ENCODE measurements at regions not wholly inside any gene's neighbourhood (a gene's known extent, or its start where the extent isn't known, plus 50 kb on each side); places are given as distances from the start of the nearest gene placed in this dataset.

DNA sequence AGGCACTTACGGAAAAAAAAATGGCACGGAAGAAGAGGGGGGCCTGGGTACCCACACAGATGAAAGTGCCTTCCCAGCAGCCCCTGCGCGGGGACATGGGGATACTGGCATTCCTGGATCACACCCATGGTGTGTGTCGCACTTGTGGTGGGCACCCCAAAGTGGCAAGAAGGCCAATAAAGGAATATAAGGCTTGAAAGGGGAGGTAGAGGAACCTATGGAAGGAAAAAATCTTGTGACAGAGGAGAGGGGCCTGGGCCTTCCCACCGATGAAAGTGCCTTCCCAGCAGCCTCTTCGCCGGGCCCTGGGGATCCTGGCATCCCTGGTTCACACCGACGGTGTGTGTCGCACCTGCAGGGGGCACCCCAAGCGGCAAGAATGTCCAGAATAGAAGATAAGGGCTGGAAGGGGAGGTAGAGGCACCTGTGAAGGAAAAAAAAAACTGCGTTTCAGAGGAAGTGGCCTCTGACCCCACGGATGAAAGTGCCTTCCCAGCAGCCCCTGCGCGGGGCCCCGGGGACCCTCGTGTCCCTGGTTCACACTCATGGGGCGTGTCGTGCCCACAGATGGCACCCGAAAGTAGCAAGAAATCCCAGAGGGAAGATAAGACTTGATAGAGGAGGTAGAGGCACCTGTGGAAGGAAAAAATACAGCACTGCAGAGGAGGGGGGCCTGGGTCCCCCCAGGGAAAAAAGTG, 284.0 kb downstream of the ALG10 start:
- no peak for TF ChIP-seq ZNF169 (tag by site-specific recombination; IDR thresholded peaks at IDR 0.05)
- TF ChIP-seq, protein P1, sequence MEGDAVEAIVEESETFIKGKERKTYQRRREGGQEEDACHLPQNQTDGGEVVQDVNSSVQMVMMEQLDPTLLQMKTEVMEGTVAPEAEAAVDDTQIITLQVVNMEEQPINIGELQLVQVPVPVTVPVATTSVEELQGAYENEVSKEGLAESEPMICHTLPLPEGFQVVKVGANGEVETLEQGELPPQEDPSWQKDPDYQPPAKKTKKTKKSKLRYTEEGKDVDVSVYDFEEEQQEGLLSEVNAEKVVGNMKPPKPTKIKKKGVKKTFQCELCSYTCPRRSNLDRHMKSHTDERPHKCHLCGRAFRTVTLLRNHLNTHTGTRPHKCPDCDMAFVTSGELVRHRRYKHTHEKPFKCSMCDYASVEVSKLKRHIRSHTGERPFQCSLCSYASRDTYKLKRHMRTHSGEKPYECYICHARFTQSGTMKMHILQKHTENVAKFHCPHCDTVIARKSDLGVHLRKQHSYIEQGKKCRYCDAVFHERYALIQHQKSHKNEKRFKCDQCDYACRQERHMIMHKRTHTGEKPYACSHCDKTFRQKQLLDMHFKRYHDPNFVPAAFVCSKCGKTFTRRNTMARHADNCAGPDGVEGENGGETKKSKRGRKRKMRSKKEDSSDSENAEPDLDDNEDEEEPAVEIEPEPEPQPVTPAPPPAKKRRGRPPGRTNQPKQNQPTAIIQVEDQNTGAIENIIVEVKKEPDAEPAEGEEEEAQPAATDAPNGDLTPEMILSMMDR (tag by site-specific recombination; IDR thresholded peaks at IDR 0.05) = no peak
- no peak for TF ChIP-seq ZNF335 (tag by site-specific recombination; conservative IDR thresholded peaks at IDR 0.05)
- no peak for TF ChIP-seq ZNF654 (tag by site-specific recombination; IDR thresholded peaks at IDR 0.05; ENCODE audit: low read depth)
- no peak for TF ChIP-seq ZNF670 (tag by site-specific recombination; IDR thresholded peaks at IDR 0.05; ENCODE audit: low read depth)
- TF ChIP-seq, protein P2, sequence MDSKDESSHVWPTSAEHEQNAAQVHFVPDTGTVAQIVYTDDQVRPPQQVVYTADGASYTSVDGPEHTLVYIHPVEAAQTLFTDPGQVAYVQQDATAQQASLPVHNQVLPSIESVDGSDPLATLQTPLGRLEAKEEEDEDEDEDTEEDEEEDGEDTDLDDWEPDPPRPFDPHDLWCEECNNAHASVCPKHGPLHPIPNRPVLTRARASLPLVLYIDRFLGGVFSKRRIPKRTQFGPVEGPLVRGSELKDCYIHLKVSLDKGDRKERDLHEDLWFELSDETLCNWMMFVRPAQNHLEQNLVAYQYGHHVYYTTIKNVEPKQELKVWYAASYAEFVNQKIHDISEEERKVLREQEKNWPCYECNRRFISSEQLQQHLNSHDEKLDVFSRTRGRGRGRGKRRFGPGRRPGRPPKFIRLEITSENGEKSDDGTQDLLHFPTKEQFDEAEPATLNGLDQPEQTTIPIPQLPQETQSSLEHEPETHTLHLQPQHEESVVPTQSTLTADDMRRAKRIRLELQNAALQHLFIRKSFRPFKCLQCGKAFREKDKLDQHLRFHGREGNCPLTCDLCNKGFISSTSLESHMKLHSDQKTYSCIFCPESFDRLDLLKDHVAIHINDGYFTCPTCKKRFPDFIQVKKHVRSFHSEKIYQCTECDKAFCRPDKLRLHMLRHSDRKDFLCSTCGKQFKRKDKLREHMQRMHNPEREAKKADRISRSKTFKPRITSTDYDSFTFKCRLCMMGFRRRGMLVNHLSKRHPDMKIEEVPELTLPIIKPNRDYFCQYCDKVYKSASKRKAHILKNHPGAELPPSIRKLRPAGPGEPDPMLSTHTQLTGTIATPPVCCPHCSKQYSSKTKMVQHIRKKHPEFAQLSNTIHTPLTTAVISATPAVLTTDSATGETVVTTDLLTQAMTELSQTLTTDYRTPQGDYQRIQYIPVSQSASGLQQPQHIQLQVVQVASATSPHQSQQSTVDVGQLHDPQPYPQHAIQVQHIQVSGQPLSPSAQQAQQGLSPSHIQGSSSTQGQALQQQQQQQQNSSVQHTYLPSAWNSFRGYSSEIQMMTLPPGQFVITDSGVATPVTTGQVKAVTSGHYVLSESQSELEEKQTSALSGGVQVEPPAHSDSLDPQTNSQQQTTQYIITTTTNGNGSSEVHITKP (tag by site-specific recombination; IDR thresholded peaks at IDR 0.05) = no peak
- no peak for TF ChIP-seq MZF1 (tag by site-specific recombination; IDR thresholded peaks at IDR 0.05; ENCODE audit: borderline replicate concordance)
- TF ChIP-seq ZBTB1 (tag by site-specific recombination; IDR thresholded peaks at IDR 0.05) = no peak
- TF ChIP-seq, protein P3, sequence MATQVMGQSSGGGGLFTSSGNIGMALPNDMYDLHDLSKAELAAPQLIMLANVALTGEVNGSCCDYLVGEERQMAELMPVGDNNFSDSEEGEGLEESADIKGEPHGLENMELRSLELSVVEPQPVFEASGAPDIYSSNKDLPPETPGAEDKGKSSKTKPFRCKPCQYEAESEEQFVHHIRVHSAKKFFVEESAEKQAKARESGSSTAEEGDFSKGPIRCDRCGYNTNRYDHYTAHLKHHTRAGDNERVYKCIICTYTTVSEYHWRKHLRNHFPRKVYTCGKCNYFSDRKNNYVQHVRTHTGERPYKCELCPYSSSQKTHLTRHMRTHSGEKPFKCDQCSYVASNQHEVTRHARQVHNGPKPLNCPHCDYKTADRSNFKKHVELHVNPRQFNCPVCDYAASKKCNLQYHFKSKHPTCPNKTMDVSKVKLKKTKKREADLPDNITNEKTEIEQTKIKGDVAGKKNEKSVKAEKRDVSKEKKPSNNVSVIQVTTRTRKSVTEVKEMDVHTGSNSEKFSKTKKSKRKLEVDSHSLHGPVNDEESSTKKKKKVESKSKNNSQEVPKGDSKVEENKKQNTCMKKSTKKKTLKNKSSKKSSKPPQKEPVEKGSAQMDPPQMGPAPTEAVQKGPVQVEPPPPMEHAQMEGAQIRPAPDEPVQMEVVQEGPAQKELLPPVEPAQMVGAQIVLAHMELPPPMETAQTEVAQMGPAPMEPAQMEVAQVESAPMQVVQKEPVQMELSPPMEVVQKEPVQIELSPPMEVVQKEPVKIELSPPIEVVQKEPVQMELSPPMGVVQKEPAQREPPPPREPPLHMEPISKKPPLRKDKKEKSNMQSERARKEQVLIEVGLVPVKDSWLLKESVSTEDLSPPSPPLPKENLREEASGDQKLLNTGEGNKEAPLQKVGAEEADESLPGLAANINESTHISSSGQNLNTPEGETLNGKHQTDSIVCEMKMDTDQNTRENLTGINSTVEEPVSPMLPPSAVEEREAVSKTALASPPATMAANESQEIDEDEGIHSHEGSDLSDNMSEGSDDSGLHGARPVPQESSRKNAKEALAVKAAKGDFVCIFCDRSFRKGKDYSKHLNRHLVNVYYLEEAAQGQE (tag by site-specific recombination; IDR thresholded peaks at IDR 0.05) = no peak
- no peak for TF ChIP-seq ZNF558 (tag by site-specific recombination; IDR thresholded peaks at IDR 0.05)
- TF ChIP-seq, protein P4, sequence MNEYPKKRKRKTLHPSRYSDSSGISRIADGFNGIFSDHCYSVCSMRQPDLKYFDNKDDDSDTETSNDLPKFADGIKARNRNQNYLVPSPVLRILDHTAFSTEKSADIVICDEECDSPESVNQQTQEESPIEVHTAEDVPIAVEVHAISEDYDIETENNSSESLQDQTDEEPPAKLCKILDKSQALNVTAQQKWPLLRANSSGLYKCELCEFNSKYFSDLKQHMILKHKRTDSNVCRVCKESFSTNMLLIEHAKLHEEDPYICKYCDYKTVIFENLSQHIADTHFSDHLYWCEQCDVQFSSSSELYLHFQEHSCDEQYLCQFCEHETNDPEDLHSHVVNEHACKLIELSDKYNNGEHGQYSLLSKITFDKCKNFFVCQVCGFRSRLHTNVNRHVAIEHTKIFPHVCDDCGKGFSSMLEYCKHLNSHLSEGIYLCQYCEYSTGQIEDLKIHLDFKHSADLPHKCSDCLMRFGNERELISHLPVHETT (tag by site-specific recombination; IDR thresholded peaks at IDR 0.05) = no peak
- TF ChIP-seq, protein P5, sequence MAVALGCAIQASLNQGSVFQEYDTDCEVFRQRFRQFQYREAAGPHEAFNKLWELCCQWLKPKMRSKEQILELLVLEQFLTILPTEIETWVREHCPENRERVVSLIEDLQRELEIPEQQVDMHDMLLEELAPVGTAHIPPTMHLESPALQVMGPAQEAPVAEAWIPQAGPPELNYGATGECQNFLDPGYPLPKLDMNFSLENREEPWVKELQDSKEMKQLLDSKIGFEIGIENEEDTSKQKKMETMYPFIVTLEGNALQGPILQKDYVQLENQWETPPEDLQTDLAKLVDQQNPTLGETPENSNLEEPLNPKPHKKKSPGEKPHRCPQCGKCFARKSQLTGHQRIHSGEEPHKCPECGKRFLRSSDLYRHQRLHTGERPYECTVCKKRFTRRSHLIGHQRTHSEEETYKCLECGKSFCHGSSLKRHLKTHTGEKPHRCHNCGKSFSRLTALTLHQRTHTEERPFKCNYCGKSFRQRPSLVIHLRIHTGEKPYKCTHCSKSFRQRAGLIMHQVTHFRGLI (tag by site-specific recombination; IDR thresholded peaks at IDR 0.05) = no peak
- TF ChIP-seq, protein P6, sequence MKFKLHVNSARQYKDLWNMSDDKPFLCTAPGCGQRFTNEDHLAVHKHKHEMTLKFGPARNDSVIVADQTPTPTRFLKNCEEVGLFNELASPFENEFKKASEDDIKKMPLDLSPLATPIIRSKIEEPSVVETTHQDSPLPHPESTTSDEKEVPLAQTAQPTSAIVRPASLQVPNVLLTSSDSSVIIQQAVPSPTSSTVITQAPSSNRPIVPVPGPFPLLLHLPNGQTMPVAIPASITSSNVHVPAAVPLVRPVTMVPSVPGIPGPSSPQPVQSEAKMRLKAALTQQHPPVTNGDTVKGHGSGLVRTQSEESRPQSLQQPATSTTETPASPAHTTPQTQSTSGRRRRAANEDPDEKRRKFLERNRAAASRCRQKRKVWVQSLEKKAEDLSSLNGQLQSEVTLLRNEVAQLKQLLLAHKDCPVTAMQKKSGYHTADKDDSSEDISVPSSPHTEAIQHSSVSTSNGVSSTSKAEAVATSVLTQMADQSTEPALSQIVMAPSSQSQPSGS (tag by site-specific recombination; IDR thresholded peaks at IDR 0.05; ENCODE audit: low read depth) = no peak
